ENCODE measurements at regions not wholly inside any gene's neighbourhood (a gene's known extent, or its start where the extent isn't known, plus 50 kb on each side); places are given as distances from the start of the nearest gene placed in this dataset.

DNA sequence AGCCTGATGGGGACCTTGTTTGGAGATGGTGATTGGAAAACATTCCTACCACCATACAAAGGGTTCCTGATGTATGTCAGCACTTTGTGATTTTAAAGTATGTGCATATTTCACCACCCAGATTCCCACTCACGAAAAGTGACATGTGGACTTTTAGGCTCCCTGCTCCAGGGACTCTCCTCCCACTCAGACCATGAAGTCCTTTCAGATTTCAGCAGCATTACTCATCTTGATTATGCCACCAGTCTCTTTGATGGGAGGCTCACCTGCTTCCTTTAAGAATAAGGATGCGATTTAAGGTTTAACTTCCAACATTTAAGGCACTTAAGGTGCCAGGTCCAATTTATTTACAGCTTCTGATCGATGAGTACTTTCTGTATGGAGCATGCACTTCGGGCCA is 204.4 kb downstream of the PPARGC1A start:
- H3K4me1 ChIP-seq (ENCODE audit: control insufficient read depth in 2 of 2, insufficient read depth in 2 of 2, low read length in 2 of 2): no peaks in the 10 kb centered on the region
- CTCF ChIA-PET: no interaction called here
- DNase-seq: no peak
- H3K4me3 Mint-ChIP-seq: no peak overlapping the region
- no peaks in the 10 kb centered on the region for H4K20me1 ChIP-seq (ENCODE audit: control insufficient read depth, insufficient read depth, low read length, poor library complexity, severe bottlenecking)
- no peaks in the 10 kb centered on the region for H3K36me3 ChIP-seq (replicated peaks in 1 of 2; ENCODE audit: control extremely low read depth in 1 of 2, control insufficient read depth in 1 of 2, extremely low read depth in 1 of 2, insufficient read depth in 2 of 2, low read length in 1 of 2)
- H3K79me2 ChIP-seq (ENCODE audit: control insufficient read depth, insufficient read depth, low read length): no peaks in the 10 kb centered on the region
- intact Hi-C loops (cut with micrococcal nuclease): no loop called here
- no peaks in the 10 kb centered on the region for H3K27me3 Mint-ChIP-seq
- no peak overlapping the region for H3K4me3 ChIP-seq (ENCODE audit: control extremely low read depth in 1 of 5, extremely low read depth in 1 of 5, insufficient read depth in 1 of 5, low read depth in 2 of 5, low read length in 4 of 5)
- H3K9me3 ChIP-seq (ENCODE audit: control extremely low read depth in 1 of 3, control insufficient read depth in 2 of 3, insufficient read depth in 1 of 3, low read length in 2 of 3): peaks cover 0 to 8% (median 0%) of the 10 kb centered on the region in 3 donors
- H2AFZ ChIP-seq (ENCODE audit: insufficient read depth, low read depth, low read length, poor library complexity, severe bottlenecking): no peak overlapping the region
- no peaks in the 10 kb centered on the region for H3K4me1 Mint-ChIP-seq
- no peak for ATAC-seq (ENCODE audit: low read depth)
- WGBS (ENCODE audit: insufficient coverage): 90% methylated on average over 1 of the region's 4 CpGs
- POLR2A ChIA-PET: no interaction called here
- peaks cover 6% of the 10 kb centered on the region for H3K9me3 Mint-ChIP-seq (ENCODE audit: insufficient read depth)
- TF ChIP-seq, protein P1, sequence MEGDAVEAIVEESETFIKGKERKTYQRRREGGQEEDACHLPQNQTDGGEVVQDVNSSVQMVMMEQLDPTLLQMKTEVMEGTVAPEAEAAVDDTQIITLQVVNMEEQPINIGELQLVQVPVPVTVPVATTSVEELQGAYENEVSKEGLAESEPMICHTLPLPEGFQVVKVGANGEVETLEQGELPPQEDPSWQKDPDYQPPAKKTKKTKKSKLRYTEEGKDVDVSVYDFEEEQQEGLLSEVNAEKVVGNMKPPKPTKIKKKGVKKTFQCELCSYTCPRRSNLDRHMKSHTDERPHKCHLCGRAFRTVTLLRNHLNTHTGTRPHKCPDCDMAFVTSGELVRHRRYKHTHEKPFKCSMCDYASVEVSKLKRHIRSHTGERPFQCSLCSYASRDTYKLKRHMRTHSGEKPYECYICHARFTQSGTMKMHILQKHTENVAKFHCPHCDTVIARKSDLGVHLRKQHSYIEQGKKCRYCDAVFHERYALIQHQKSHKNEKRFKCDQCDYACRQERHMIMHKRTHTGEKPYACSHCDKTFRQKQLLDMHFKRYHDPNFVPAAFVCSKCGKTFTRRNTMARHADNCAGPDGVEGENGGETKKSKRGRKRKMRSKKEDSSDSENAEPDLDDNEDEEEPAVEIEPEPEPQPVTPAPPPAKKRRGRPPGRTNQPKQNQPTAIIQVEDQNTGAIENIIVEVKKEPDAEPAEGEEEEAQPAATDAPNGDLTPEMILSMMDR (IDR thresholded peaks at IDR 0.05): no peak
- TF ChIP-seq EZH2 (IDR thresholded peaks at IDR 0.05; ENCODE audit: borderline replicate concordance, insufficient read depth, low read depth, low read length, poor library complexity, severe bottlenecking): no peak
- no peak overlapping the region for H3K4me2 ChIP-seq (replicated peaks; ENCODE audit: low read depth, low read length, poor library complexity, severe bottlenecking)
- H3K27me3 ChIP-seq (replicated peaks in 1 of 4; ENCODE audit: control extremely low read depth in 1 of 4, control insufficient read depth in 3 of 4, insufficient read depth in 4 of 4, low read length in 3 of 4): no peaks in the 10 kb centered on the region
- H3K27ac ChIP-seq (ENCODE audit: low read length in 2 of 2): no peak overlapping the region
- H3K9ac ChIP-seq (ENCODE audit: low read length): no peak overlapping the region
- no peak overlapping the region for H3K27ac Mint-ChIP-seq

GRCh38 chr4:23680671-23681518 is 209.0 kb downstream of the PPARGC1A start:
- Mint-ChIP-seq H3K9me3 (ENCODE audit: insufficient read depth) (peaks cover 4% of the 10 kb centered on the region), H3K27me3 (no peaks in the 10 kb centered on the region), H3K4me3 (no peak overlapping the region), H3K4me1 (no peaks in the 10 kb centered on the region), H3K27ac (no peak overlapping the region)
- no peak overlapping the region for H3K27ac ChIP-seq (ENCODE audit: low read length in 2 of 2)
- no peak for DNase-seq
- no peaks in the 10 kb centered on the region for H3K9me3 ChIP-seq (ENCODE audit: control extremely low read depth in 1 of 3, control insufficient read depth in 2 of 3, insufficient read depth in 1 of 3, low read length in 2 of 3)
- CTCF ChIA-PET: no interaction called here
- 100% methylated on average over 1 of the region's 2 CpGs for WGBS (ENCODE audit: insufficient coverage)
- no peaks in the 10 kb centered on the region for H4K20me1 ChIP-seq (ENCODE audit: control insufficient read depth, insufficient read depth, low read length, poor library complexity, severe bottlenecking)
- TF ChIP-seq, protein P1 (IDR thresholded peaks at IDR 0.05): no peak
- no peak for TF ChIP-seq EZH2 (IDR thresholded peaks at IDR 0.05; ENCODE audit: borderline replicate concordance, insufficient read depth, low read depth, low read length, poor library complexity, severe bottlenecking)
- no peaks in the 10 kb centered on the region for H3K36me3 ChIP-seq (replicated peaks in 1 of 2; ENCODE audit: control extremely low read depth in 1 of 2, control insufficient read depth in 1 of 2, extremely low read depth in 1 of 2, insufficient read depth in 2 of 2, low read length in 1 of 2)
- H3K4me1 ChIP-seq (ENCODE audit: control insufficient read depth in 2 of 2, insufficient read depth in 2 of 2, low read length in 2 of 2): no peaks in the 10 kb centered on the region
- ATAC-seq (ENCODE audit: low read depth): no peak
- H3K27me3 ChIP-seq (replicated peaks in 1 of 4; ENCODE audit: control extremely low read depth in 1 of 4, control insufficient read depth in 3 of 4, insufficient read depth in 4 of 4, low read length in 3 of 4): no peaks in the 10 kb centered on the region
- H3K9ac ChIP-seq (ENCODE audit: low read length): no peak overlapping the region
- no peak overlapping the region for H3K4me2 ChIP-seq (replicated peaks; ENCODE audit: low read depth, low read length, poor library complexity, severe bottlenecking)
- POLR2A ChIA-PET: no interaction called here
- H3K4me3 ChIP-seq (ENCODE audit: control extremely low read depth in 1 of 5, extremely low read depth in 1 of 5, insufficient read depth in 1 of 5, low read depth in 2 of 5, low read length in 4 of 5): no peak overlapping the region
- intact Hi-C loops (cut with micrococcal nuclease): no loop called here
- H3K79me2 ChIP-seq (ENCODE audit: control insufficient read depth, insufficient read depth, low read length): no peaks in the 10 kb centered on the region
- no peak overlapping the region for H2AFZ ChIP-seq (ENCODE audit: insufficient read depth, low read depth, low read length, poor library complexity, severe bottlenecking)
